HCT116 (cell line): ENCODE measurements at regions not wholly inside any gene's neighbourhood (a gene's known extent, or its start where the extent isn't known, plus 50 kb on each side); places are given as distances from the start of the nearest gene placed in this dataset.

ENCODE experiments used
- CTCF ChIP-seq, 3 experiments: fragments of 200-600 bp in 1 of 3; sonication (generic) in 1 of 3; IDR thresholded peaks in 2 of 3; conservative IDR thresholded peaks in 1 of 3; 2 replicates each; pipeline ENCODE4 v1.5.1; 2012 to 2017; ENCODE audit warnings: low read depth in 2 of 3, low read length in 2 of 3, antibody characterized with exemption in 1 of 3, borderline replicate concordance in 1 of 3, control low read depth in 1 of 3, mild to moderate bottlenecking in 1 of 3, mixed read lengths in 1 of 3, mixed run types in 1 of 3, moderate library complexity in 1 of 3; ENCODE audit not compliant: insufficient read depth in 1 of 3
- EZH2 ChIP-seq: fragments of 200-600 bp; sonication (generic); IDR thresholded peaks from 2 replicates; pipeline ENCODE4 v1.6.1; 2017; ENCODE audit warnings: antibody characterized with exemption, mixed run types
- MAX ChIP-seq: IDR thresholded peaks from 2 replicates; pipeline ENCODE4 v1.6.1; 2012
- POLR2AphosphoS5 ChIP-seq: IDR thresholded peaks from 2 replicates; pipeline ENCODE4 v1.6.1; 2011; ENCODE audit warnings: mild to moderate bottlenecking, low read depth, low read length, moderate library complexity
- SIN3A ChIP-seq: IDR thresholded peaks from 2 replicates; pipeline ENCODE4 v1.6.1; 2012; ENCODE audit warnings: low read depth

GRCh38 chr4:71201817-71202576, 136.8 kb upstream of the SLC4A4 start:
- TF ChIP-seq SIN3A = no peak
- no peak for TF ChIP-seq CTCF (IDR thresholded peaks at IDR 0.05 in 2 of 3, conservative IDR thresholded peaks at IDR 0.05 in 1 of 3; ENCODE audit: borderline replicate concordance in 1 of 3, insufficient read depth in 1 of 3, low read depth in 2 of 3, low read length in 2 of 3)
- TF ChIP-seq MAX = no peak
- no peak for TF ChIP-seq EZH2
- TF ChIP-seq POLR2AphosphoS5 = no peak
